Endothelial cell of umbilical vein (primary cell): ENCODE measurements at regions not wholly inside any gene's neighbourhood (a gene's known extent, or its start where the extent isn't known, plus 50 kb on each side); places are given as distances from the start of the nearest gene placed in this dataset.

Experiments
- BruUV-seq: library from RNA; stranded (reverse); fragments of 400-500 nt; replicated peaks from 2 replicates; lab custom pipeline; 2021; lab: Mats Ljungman, UMichigan
- CTCF ChIA-PET: fragments of 300-600, 350-600 bp; sonication (Branson Sonifier 250); formaldehyde crosslinking; loops from one replicate; lab custom pipeline; 2021; ENCODE audit warnings: antibody characterized with exemption, inconsistent platforms; lab: Charles Lee
- POLR2A ChIA-PET: fragments of 300-600, 350-600 bp; sonication (Branson Sonifier 250); formaldehyde crosslinking; loops from one replicate; lab custom pipeline; 2021; ENCODE audit warnings: antibody characterized with exemption, inconsistent platforms; lab: Charles Lee
- DNase-seq: peaks from one replicate; pipeline ENCODE4 v3.0.0-alpha.2; 2011; ENCODE audit warnings: low read depth, low spot score
- FAIRE-seq: peaks from 2 replicates; lab custom pipeline; 2011; peaks lifted over from hg19 to GRCh38; lab: Jason Lieb, UNC
- H2AFZ ChIP-seq: 2 replicates; pipeline ENCODE4 v1.6.0; 2012; ENCODE audit warnings: low read depth, low read length, control low read depth, inconsistent platforms
- H3K27ac ChIP-seq: 2 replicates; pipeline ENCODE4 v1.5.1; 2011; ENCODE audit warnings: low read depth, mild to moderate bottlenecking, control low read depth, low read length, moderate library complexity; ENCODE audit not compliant: insufficient read depth
- H3K27me3 ChIP-seq, 2 experiments: 2 replicates each; pipeline versions ENCODE4 v1.6.0 to v1.6.1; 2011; ENCODE audit warnings: low read length in 2 of 2, mixed read lengths in 1 of 2; ENCODE audit not compliant: control insufficient read depth in 2 of 2, insufficient read depth in 2 of 2
- H3K36me3 ChIP-seq, 2 experiments: 2 replicates in 1 of 2; 3 replicates in 1 of 2; pipeline ENCODE4 v1.5.1; 2011; ENCODE audit warnings: low read length in 2 of 2, mild to moderate bottlenecking in 1 of 2, moderate library complexity in 1 of 2; ENCODE audit not compliant: control insufficient read depth in 2 of 2, insufficient read depth in 2 of 2; ENCODE audit errors: extremely low read depth in 1 of 2
- H3K4me1 ChIP-seq: 3 replicates; pipeline ENCODE4 v1.5.1; 2011; ENCODE audit warnings: mild to moderate bottlenecking, low read length; ENCODE audit not compliant: control insufficient read depth, insufficient read depth; ENCODE audit errors: extremely low read depth
- H3K4me2 ChIP-seq: 2 replicates; pipeline ENCODE4 v1.6.1; 2011; ENCODE audit warnings: low read length, control low read depth, mixed read lengths; ENCODE audit not compliant: insufficient read depth
- H3K4me3 ChIP-seq, 3 experiments: fragments of 200-600 bp in 1 of 3; sonication (generic), shearing (Covaris generic) in 1 of 3; replicated peaks in 1 of 3; 2 replicates each; pipeline ENCODE4 v1.5.1; 2011 to 2016; ENCODE audit warnings: control low read depth in 3 of 3, low read length in 3 of 3, mild to moderate bottlenecking in 2 of 3, inconsistent platforms in 1 of 3, low read depth in 1 of 3, moderate library complexity in 1 of 3; ENCODE audit not compliant: insufficient read depth in 1 of 3
- H3K79me2 ChIP-seq: 2 replicates; pipeline ENCODE4 v1.6.0; 2012; ENCODE audit warnings: low read length, inconsistent platforms; ENCODE audit not compliant: control insufficient read depth, insufficient read depth
- H3K9ac ChIP-seq: replicated peaks from 2 replicates; pipeline ENCODE3; 2011; ENCODE audit warnings: low read length, control low read depth; ENCODE audit not compliant: insufficient read depth; ENCODE audit errors: extremely low read depth
- H3K9me1 ChIP-seq: replicated peaks from 3 replicates; pipeline ENCODE4 v1.6.0; 2011; ENCODE audit warnings: mild to moderate bottlenecking, low read length; ENCODE audit not compliant: control insufficient read depth, insufficient read depth; ENCODE audit errors: extremely low read depth
- H3K9me3 ChIP-seq: replicated peaks from 2 replicates; pipeline ENCODE4 v1.5.1; 2012; ENCODE audit warnings: low read length, inconsistent platforms; ENCODE audit not compliant: control insufficient read depth, insufficient read depth
- H4K20me1 ChIP-seq: replicated peaks from 2 replicates; pipeline ENCODE3; 2011; ENCODE audit warnings: mild to moderate bottlenecking, low read length; ENCODE audit not compliant: control insufficient read depth, insufficient read depth; ENCODE audit errors: extremely low read depth
- EZH2 ChIP-seq: IDR thresholded peaks from 2 replicates; pipeline ENCODE4 v1.6.1; 2012; ENCODE audit warnings: borderline replicate concordance, low read depth, mild to moderate bottlenecking, moderate library complexity, low read length, inconsistent platforms; ENCODE audit not compliant: severe bottlenecking
- GATA2 ChIP-seq: IDR thresholded peaks from 2 replicates; pipeline ENCODE4 v1.7.0; 2011; ENCODE audit warnings: low read depth, mild to moderate bottlenecking, moderate library complexity, mixed read lengths, low read length; ENCODE audit not compliant: insufficient read length, insufficient read depth
- JUN ChIP-seq: IDR thresholded peaks from 2 replicates; pipeline ENCODE4 v1.6.1; 2011; ENCODE audit warnings: borderline replicate concordance, low read depth; ENCODE audit not compliant: insufficient read length, insufficient read depth
- MAX ChIP-seq: IDR thresholded peaks from 2 replicates; pipeline ENCODE4 v1.6.1; 2011; ENCODE audit not compliant: insufficient read depth, insufficient read length
- MYC ChIP-seq: IDR thresholded peaks from one replicate; pipeline ENCODE4 v1.6.1; 2011; ENCODE audit warnings: mild to moderate bottlenecking, low read depth, low read length
- dilution Hi-C: fragments of 300-500 bp; cut with MboI; formaldehyde crosslinking; loops from one replicate; pipeline ENCODE4 v1.15.0; 2019; ENCODE audit warnings: low sequenced_read_pairs; ENCODE audit not compliant: extremely low pct_ligation_motif_present
- intact Hi-C: fragments of 100-400 bp; cut with micrococcal nuclease; formaldehyde crosslinking; loops from one replicate; pipeline ENCODE4 v1.10.0; 2022
- TF ChIP-seq, protein P1 (sequence below), 2 donors: IDR thresholded peaks; 1 replicate in 1 of 2; 2 replicates in 1 of 2; pipeline ENCODE4 v1.5.1; 2011; ENCODE audit warnings: low read length in 2 of 2, mild to moderate bottlenecking in 2 of 2, moderate library complexity in 2 of 2, control low read depth in 1 of 2, inconsistent platforms in 1 of 2, low read depth in 1 of 2; ENCODE audit not compliant: insufficient read depth in 1 of 2; ENCODE audit errors: extremely low read depth in 1 of 2

- Histone ChIP-seq H3K4me3 (no peak overlapping the region), H3K4me1 (no peaks in the 10 kb centered on the region), H3K4me2 (no peak overlapping the region), H3K9ac (no peak overlapping the region), H3K9me1 (no peaks in the 10 kb centered on the region), H2AFZ (no peak overlapping the region), H4K20me1 (no peaks in the 10 kb centered on the region), H3K79me2 (no peaks in the 10 kb centered on the region), H3K27ac (no peak overlapping the region), H3K9me3 (no peaks in the 10 kb centered on the region), H3K36me3 (no peaks in the 10 kb centered on the region), H3K27me3 (no peaks in the 10 kb centered on the region)
- no TSS peak for BruUV-seq
- ChIA-PET CTCF (interaction anchor here (1.8 kb wide), 1 partner anchor 19 kb away, joined by 11 read pairs; no protein-coding TSS in a partner anchor), POLR2A (no interaction called here)
- dilution Hi-C loops (no loop called here), intact Hi-C loops (no loop called here)
- DNase-seq (no peak), FAIRE-seq (no peak)
- TF ChIP-seq MYC = no peak
- no peak for TF ChIP-seq MAX
- no peak for TF ChIP-seq JUN
- no peak for TF ChIP-seq EZH2
- no peak for TF ChIP-seq GATA2
- TF ChIP-seq, protein P1, sequence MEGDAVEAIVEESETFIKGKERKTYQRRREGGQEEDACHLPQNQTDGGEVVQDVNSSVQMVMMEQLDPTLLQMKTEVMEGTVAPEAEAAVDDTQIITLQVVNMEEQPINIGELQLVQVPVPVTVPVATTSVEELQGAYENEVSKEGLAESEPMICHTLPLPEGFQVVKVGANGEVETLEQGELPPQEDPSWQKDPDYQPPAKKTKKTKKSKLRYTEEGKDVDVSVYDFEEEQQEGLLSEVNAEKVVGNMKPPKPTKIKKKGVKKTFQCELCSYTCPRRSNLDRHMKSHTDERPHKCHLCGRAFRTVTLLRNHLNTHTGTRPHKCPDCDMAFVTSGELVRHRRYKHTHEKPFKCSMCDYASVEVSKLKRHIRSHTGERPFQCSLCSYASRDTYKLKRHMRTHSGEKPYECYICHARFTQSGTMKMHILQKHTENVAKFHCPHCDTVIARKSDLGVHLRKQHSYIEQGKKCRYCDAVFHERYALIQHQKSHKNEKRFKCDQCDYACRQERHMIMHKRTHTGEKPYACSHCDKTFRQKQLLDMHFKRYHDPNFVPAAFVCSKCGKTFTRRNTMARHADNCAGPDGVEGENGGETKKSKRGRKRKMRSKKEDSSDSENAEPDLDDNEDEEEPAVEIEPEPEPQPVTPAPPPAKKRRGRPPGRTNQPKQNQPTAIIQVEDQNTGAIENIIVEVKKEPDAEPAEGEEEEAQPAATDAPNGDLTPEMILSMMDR (IDR thresholded peaks at IDR 0.05; ENCODE audit: extremely low read depth in 1 of 2, insufficient read depth in 1 of 2, low read depth in 1 of 2, low read length in 2 of 2) = no peak
Observed at GRCh38 chr3:107045791-107046190, 331.4 kb upstream of the CCDC54 start.
